GM23248 (cell line): ENCODE measurements at regions not wholly inside any gene's neighbourhood (a gene's known extent, or its start where the extent isn't known, plus 50 kb on each side); places are given as distances from the start of the nearest gene placed in this dataset.

ENCODE experiments used
- EZH2 ChIP-seq: fragments of 200-600 bp; sonication (generic); IDR thresholded peaks from 2 replicates; pipeline ENCODE4 v1.6.1; 2018; ENCODE audit warnings: antibody characterized with exemption, mild to moderate bottlenecking; ENCODE audit not compliant: insufficient read depth, poor library complexity, severe bottlenecking
- EZH2phosphoT487 ChIP-seq: fragments of 200-600 bp; sonication (generic); IDR thresholded peaks from 2 replicates; pipeline ENCODE4 v1.6.1; 2018; ENCODE audit warnings: antibody characterized with exemption, moderate library complexity, mild to moderate bottlenecking, low read depth; ENCODE audit not compliant: insufficient read depth

GRCh38 chr10:78702876-78703275 lies 365.9 kb upstream of the ZMIZ1 start:
- no peak for TF ChIP-seq EZH2
- no peak for TF ChIP-seq EZH2phosphoT487
